ENCODE measurements at regions not wholly inside any gene's neighbourhood (a gene's known extent, or its start where the extent isn't known, plus 50 kb on each side); places are given as distances from the start of the nearest gene placed in this dataset.

GRCh38 chr17:70533427-70533826, 364.1 kb downstream of the KCNJ2 start:
- intact Hi-C loops (cut with DNase I) = no loop called here
- no peak for DNase-seq (ENCODE audit: low spot score in 2 of 2)
- H3K9me3 ChIP-seq = no peaks in the 10 kb centered on the region
- no peaks in the 10 kb centered on the region for H3K4me1 ChIP-seq
- no peaks in the 10 kb centered on the region for H3K27me3 ChIP-seq
- H3K27ac ChIP-seq = no peak overlapping the region
- no peak for TF ChIP-seq CTCF (IDR thresholded peaks at IDR 0.05)
- H3K4me3 ChIP-seq = no peak overlapping the region
- H3K36me3 ChIP-seq = no peaks in the 10 kb centered on the region

- H3K27me3 ChIP-seq = no peaks in the 10 kb centered on the region
- H3K36me3 ChIP-seq = no peaks in the 10 kb centered on the region
- no peaks in the 10 kb centered on the region for H3K9me3 ChIP-seq
- H3K4me1 ChIP-seq = no peaks in the 10 kb centered on the region
- H3K4me3 ChIP-seq = no peak overlapping the region
- no peak for DNase-seq (ENCODE audit: low spot score in 2 of 2)
- TF ChIP-seq CTCF (IDR thresholded peaks at IDR 0.05) = no peak
- intact Hi-C loops (cut with DNase I) = no loop called here
- no peak overlapping the region for H3K27ac ChIP-seq
These were observed 366.7 kb downstream of the KCNJ2 start for GRCh38 chr17:70535986-70536385.

- Histone ChIP-seq H3K4me3 (no peak overlapping the region), H3K27ac (no peak overlapping the region), H3K4me1 (no peaks in the 10 kb centered on the region), H3K27me3 (no peaks in the 10 kb centered on the region), H3K36me3 (no peaks in the 10 kb centered on the region), H3K9me3 (no peaks in the 10 kb centered on the region)
- DNase-seq (ENCODE audit: low spot score in 2 of 2) = no peak
- intact Hi-C loops (cut with DNase I) = no loop called here
- no peak for TF ChIP-seq CTCF (IDR thresholded peaks at IDR 0.05)
These were observed 370.0 kb downstream of the KCNJ2 start for GRCh38 chr17:70539132-70539924.

GRCh38 chr17:70542876-70543275, 373.5 kb downstream of the KCNJ2 start:
- DNase-seq (ENCODE audit: low spot score in 2 of 2) = no peak
- no peaks in the 10 kb centered on the region for H3K4me1 ChIP-seq
- H3K9me3 ChIP-seq = no peaks in the 10 kb centered on the region
- intact Hi-C loops (cut with DNase I) = no loop called here
- no peak for TF ChIP-seq CTCF (IDR thresholded peaks at IDR 0.05)
- H3K4me3 ChIP-seq = no peak overlapping the region
- no peaks in the 10 kb centered on the region for H3K27me3 ChIP-seq
- no peaks in the 10 kb centered on the region for H3K36me3 ChIP-seq
- no peak overlapping the region for H3K27ac ChIP-seq

GRCh38 chr17:70544317-70544716, 375.0 kb downstream of the KCNJ2 start:
- no peak for TF ChIP-seq CTCF (IDR thresholded peaks at IDR 0.05)
- Histone ChIP-seq H3K4me3 (no peak overlapping the region), H3K9me3 (no peaks in the 10 kb centered on the region), H3K27ac (no peak overlapping the region), H3K4me1 (no peaks in the 10 kb centered on the region), H3K36me3 (no peaks in the 10 kb centered on the region), H3K27me3 (no peaks in the 10 kb centered on the region)
- no peak for DNase-seq (ENCODE audit: low spot score in 2 of 2)
- intact Hi-C loops (cut with DNase I) = no loop called here
